KBM-7 (cell line): ENCODE measurements at regions not wholly inside any gene's neighbourhood (a gene's known extent, or its start where the extent isn't known, plus 50 kb on each side); places are given as distances from the start of the nearest gene placed in this dataset.

Experiments used
- DNase-seq: peaks from one replicate; pipeline ENCODE4 v3.0.0-alpha.2; 2015
- in situ Hi-C: fragments of 300-500 bp; cut with MboI; formaldehyde crosslinking; loops from 2 replicates; pipeline ENCODE4 v1.14.3; 2020; ENCODE audit warnings: low sequenced_read_pairs, low pct_unique_long_range_greater_than_20kb, mixed read lengths

DNA sequence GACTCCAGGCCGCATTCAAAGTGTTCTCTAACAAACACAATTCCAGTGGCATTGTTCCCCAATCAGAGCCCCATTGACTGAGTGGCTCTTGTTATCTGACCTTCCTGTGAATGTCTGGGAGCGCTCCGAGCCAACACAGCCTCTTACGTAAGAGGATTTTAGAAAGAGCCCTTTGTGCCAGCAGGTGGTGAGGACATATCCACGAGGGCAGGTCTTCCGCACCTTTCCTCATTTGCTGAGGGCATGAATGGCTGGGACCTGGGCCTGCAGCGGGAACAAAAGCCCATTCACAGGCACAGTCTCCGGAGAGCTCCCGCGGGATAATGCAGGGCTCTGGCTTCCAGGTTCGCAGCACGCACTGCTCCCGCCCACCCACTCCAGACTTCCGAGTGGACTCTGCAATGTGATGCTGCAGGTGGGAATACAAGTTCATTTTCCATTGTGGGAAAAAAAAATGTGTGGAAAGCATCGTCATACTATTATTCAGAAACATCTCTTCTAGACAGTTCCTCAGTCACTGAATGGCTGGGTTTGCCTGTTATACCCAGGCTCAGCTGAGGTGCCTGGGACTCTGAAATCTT, 295.0 kb upstream of the IGFBP3 start:
- in situ Hi-C loops = no loop called here
- no peak for DNase-seq

DNA sequence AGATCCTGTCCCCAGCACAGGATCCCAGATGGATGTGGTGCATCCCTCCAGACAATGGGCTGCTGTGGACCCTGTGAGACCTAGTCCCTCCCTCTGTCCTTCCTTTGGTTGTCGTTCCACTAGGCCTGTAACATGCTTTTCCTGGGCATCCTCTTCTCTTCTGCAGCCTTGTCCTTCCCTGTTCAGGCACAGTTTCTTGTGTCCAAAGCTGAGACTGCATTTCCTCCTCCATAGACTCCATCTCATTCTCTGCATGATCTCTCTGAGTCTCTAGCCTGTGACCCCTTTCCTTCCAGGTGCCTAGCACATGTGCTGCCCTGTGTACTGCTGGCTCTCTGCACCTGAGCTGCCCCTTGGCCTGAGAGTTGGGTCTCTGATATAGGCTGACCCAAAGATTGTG, 293.5 kb upstream of the IGFBP3 start:
- in situ Hi-C loops = no loop called here
- no peak for DNase-seq

DNA sequence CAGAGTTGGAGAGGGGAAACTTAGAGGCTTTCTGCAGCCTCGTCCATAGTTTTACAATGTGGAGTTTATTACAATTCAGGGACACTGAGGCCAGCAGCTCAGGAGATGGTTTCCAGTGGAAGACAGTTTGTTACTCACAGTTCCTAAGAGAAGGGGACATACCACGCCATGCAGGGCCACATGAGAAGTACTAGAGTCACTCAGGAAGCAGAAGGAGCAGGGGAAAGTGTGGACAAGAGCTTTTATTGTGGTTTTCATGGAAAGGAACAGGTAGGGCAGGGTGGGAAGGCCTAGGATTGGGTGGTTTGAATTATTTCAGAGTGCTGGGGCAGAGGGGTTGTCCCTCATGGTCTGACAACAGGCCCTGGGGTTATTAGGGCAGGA, 292.1 kb upstream of the IGFBP3 start:
- in situ Hi-C loops = no loop called here
- no peak for DNase-seq

DNA sequence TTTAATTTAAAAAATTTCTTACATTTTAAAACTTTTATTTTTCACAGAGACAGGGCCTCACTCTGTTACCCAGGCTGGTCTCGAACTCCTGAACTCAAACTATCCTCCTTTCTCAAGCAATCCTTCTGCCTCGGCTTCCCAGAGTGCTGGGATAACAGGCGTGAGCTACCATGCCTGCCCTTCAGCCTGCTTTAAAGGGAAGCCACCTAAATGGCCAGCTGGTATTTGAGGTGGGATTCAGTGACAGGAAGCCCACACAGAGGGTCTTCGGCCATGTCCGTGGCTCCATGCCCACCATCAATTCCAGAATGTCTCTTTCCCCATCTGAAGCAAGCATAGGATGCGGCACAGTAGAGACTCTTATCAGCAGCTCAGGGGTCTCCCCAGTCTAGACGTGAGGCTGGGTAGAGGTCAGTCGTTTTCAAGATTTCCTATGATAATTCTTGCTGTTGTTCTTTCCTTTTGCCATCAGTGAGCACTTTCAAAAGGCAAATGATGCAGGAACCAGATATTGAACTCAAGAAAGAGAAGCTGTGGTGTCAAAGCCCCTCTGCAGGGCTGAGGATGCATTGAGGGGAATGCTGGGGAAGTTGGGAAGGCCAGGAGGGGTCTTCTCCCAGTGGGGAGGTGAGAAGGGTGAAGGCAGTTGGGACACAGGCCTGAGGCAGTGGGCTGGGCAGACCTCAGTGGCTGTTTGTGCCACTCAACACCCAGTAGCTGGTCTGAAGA, 291.5 kb upstream of the IGFBP3 start:
- in situ Hi-C loops = no loop called here

DNA sequence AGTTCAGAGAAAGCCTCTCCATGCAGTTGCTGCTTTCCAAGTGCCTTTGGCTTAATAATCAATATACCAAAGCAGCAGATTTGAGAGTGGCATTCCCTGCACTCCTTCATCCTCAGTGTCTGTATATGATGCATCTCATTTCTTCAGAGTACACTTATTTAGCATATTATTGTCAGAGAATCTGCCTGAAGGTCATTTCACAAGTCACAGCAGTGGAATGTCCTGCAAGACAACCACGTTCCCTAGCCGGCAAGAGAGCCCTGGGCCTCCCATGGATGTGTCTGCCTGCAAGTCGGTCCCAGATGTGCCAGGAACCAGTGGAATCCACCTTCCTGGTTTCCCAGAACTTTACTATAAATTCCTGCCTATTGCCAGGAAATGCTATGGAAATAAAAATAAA, 289.4 kb upstream of the IGFBP3 start:
- in situ Hi-C loops = no loop called here
- DNase-seq = no peak

More for the DNA sequence above, 291.5 kb upstream of the IGFBP3 start:
- no peak for DNase-seq

DNA sequence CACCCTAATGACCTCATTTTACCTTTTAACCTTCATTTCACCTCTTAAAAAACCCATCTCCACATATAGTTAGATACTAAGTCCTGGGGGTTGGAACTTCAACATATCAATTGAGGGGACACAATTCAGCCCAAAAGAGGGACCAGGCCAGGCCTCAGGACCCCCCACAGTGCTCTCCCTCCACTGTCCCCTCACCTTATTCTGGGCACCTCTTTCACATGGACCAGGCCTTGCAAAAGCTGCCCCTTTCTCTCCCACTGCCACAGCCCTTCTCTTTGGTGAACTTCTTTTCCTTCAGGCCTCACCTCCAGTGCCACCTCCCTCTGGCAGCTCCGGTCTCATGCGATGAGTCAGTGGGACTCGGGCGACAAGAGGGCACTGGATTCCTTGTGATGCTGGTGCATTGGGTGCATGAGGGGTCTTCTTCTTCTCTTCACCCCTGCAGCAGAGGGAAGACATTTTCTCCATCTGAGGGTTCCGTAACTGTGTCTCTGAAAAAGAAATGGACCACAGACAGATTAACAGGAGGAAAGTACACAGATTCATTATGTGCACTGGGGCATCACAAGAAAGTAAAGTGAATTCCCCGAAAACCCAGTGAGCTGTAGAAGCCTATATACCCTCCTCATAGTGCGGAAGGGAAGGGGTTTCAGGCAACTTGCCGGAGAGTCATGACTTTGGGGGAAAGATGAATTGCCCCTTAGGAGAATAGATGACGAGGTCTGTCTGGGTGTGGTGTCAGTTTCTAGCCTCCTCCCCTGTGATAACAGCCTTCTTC, 288.7 kb upstream of the IGFBP3 start:
- in situ Hi-C loops = no loop called here
- DNase-seq = no peak

DNA sequence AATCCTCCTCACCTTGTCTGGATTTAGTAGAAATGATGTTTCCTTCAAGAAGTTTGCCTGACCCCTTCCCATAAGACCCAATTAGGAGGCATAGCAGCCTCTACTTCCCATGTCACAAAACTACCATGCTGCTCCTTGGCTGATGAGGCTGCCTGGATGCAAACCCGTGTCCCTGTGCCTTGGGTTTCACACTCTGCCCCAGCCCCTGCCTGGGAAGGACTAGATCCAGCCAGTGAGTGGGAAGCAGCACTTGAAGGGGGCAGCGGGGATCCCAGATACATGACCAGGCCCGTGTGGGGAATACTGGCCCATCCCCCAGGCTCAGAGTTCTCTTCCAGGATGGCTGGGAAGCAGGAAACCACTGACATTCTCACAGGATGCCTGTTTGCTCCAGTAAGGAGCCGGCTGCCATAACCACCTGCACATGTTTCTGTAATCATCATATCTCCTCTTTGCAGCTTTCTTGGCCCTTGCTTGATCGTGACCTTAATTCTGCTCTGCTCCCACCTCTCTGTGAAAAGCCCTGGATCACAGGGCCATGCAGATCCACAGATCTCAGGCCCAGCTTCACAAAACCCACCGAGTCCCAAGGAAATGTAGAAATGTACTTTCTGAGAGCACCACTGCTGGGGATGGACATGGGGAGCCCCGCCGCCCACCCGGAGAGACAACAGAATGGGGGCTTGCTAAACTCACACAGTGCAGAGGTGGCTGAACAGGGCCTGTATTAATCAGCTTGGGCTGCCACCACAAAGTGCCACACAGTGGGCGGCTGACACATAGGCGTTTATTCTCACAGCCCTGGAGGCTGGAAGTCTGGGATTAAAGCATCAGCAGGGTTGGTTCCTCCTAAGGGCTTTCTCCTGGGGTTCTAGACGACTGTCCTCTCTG, 287.8 kb upstream of the IGFBP3 start:
- no peak for DNase-seq
- in situ Hi-C loops = no loop called here

DNA sequence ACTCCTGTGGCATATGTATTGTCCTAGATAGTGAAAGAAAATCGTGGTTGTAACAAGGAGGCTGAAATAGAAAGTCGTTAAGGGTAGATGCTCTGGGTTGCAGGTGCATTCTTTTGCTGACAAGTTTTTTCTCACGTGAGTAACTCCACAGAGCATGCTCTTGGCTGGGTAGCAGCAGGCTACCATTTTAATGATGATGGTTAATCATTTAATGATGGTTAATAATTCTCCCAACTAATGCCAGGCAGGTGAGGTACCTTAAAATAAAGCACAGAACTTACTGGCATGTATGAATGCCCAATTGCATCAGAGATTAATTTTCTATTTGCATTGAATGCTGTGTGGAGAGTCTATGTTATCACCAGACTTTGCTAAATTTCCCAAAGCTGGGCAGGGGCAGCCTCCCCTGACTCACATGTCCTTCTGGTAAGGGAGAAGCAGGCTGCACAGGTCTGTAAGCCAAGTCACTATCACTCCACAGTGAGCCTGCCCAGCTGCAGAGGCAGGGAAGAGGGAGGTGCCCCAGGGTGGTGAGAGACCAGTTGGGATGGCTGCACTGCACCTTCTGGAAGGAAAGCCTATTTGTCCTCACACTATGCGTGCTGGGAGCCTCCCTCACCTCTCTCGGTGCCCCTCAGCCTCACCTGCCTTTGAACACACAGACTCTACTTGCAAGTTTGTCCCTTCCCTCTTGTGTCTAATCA, 287.0 kb upstream of the IGFBP3 start:
- DNase-seq = no peak
- in situ Hi-C loops = no loop called here

DNA sequence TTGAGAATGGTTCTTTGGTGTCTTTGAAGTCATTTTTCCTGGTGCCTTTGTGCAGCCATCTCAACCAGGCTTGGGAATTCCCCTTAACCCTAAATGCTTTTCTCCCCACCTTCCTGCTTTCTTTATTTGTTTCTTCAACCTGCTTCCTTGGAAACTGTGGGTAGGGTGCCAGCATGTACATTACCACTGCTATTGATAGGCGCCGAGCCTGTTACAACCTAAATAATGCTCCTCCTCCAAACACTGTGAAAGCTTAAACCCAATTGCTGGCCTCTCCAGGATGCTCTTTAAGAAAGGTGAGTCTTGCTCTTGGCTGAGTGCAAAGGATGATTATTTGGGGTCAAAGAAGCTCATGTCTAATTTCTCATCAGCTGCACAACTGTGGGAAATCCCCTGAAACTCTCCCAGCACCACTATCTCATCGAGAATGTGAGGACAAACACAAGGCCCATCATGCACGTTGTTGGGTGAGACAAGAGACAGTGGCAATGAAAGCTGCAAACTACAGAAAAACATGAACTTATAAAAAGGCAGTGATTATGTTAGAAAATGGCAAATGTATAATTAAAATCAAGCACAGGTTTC, 285.5 kb upstream of the IGFBP3 start:
- DNase-seq = no peak
- in situ Hi-C loops = no loop called here

DNA sequence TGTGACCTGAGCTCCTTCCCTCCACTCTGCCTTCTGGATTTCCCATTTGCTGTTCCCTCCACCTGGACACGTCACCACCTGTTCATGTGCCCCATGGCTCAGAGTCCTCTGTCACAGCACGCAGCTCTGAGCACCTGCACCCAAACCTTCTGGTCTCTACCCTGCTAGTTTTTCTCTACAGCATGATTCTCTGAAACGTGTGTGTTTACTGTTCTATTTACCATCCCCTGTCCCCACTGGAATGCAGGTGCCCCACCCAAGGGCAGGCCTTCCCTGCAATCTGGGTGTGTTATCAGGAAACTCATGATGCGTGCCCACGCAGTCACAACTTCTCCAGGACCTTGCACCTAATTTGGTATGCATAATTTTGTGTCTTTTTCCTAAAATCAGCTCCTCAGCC, 284.4 kb upstream of the IGFBP3 start:
- in situ Hi-C loops = no loop called here
- DNase-seq = no peak

DNA sequence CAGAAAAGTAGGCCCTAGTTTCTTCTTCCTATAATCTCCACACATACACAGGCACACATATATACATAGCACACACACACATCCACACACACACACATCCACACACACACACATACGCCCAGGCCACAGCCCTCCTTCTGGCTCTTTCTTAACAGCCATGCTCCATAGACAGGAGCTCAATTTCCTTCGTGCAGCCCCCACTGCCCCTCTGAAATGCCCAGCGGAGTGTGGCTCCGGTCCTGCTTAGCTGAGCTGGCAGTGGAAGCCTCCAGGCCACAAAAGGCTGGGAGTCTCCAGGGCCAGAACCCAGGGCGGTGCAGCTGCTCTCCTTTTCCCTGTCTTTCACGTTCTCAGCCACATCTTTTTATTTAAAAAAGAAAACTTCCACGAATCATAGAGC, 282.9 kb upstream of the IGFBP3 start:
- in situ Hi-C loops = no loop called here
- no peak for DNase-seq

DNA sequence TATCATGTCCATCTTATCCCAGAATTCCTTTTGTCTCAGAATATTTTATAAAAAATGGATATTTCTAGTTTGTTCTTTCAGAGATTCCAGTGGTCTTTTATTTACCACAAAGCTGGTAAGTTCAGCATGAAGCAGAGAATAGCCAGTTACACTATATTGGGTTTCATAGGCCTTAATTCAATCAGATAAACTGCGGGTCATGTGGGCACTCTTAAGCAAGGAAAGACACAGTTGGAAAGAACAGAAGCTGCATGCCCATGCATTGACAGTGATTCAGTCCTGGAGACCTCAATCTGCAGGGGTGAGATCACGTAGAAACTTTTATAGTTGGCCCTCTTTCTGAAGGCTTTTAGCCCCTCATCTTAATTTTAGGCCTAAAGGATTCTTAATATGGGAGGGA, 281.3 kb upstream of the IGFBP3 start:
- in situ Hi-C loops = no loop called here
- DNase-seq = no peak

DNA sequence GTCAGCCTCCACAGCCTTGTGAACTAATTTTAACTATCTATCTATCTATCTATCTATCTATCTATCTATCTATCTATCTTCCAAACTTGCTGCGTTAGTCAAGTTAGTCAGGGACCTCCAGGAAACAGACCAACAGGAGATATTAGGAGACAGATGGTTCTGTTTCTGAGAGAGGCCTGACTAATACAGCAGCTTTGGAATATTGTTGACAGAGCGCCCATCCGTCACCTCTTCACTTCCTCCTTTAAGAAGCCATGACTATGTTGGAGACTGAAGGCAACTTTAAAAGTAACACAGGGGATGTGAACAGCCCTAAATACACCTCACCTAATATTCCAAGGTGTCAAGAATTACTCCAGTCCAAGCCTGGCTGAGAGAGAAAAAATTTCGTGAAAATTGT, 280.9 kb upstream of the IGFBP3 start:
- in situ Hi-C loops = no loop called here

DNA sequence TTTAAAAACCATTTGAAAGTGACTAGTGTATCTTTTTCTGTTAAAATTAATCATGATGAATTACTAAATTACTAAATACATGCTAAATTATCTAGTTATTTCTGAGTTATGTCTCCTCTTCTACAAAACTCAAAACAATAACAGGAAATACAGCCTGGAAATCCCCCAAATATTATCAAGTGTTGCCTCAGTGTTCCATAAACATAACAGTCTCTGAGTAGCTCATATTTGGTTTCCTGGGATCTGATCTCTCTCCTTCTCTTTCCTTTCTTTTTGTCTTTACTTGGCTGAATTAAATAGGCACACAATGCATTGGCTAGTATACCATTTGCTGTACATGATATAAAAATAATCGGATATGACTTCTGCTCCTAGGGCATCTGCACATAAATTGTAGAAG, 277.6 kb upstream of the IGFBP3 start:
- in situ Hi-C loops = no loop called here
- no peak for DNase-seq

More for the DNA sequence above, 280.9 kb upstream of the IGFBP3 start:
- DNase-seq = no peak

DNA sequence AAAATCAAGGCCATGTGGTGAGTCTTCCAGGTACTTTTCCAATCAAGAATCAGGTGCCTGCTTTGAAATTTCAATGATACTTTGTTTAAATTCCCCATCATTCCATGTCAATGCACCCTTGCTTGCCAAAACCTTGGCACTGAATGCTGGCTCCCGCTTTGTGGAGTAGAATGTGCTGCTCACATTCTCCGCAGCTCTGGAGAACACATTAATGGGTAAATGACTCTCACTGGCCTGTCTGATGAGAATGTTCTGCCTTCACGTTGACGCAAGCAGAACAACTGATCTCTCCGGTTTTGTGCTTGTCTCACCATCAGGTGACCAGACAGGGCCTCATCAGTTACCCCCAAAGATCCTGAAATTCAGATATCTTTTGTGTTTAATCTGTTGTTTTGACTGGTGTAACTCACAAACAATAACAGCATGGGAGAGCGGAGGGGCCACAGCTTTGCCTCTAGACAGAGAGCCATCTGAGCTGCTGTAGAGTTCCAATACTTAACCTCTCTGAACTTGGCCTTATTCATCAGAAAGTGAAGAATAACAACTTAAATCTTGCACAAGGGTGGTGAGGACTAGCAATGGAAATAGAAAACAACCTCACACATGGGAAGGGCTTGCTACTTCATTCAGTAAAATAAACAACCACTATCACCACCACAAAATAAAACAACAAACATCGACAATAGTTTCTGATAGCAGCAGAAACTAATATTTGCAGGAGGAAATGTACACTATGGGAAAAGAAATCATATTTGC, 276.9 kb upstream of the IGFBP3 start:
- in situ Hi-C loops = no loop called here
- DNase-seq = no peak

DNA sequence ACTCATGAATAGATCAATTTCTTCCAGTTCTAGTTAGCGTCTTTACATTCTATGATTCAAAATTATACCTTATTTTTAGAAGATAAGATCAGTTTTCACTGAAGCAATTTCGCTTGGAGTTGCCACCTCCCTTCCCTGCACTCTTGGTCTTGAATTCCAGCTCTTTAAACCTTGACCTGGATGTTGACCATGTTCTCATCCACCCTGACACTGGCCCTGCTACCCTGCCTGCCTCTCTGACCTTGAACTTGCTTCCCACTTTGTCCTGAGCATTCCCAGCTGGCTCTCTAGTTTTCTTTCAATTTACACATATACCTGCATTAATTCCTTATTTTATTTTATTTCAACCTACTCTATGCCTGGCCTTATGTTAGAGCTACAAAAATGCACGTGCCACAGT, 274.9 kb upstream of the IGFBP3 start:
- in situ Hi-C loops = no loop called here
- no peak for DNase-seq

DNA sequence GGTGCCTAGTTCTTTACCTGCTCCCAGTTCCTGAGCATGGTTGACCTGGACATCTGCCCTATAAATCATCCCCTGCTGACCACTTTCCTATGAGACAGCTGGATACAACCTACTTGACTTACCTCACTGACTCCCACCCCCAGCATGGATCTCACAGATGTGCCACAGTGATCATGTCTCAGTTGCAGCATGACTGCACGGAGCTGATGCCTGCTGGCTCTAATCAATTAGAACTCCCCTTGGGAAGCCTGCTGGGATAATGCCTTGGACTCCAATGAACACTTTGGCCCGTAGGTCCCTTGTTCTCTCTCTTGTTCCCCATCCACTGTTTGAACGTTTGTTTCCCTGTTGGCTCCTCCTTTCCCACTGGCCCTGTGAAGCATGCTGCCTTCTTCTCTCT, 271.2 kb upstream of the IGFBP3 start:
- in situ Hi-C loops = no loop called here
- DNase-seq = no peak

DNA sequence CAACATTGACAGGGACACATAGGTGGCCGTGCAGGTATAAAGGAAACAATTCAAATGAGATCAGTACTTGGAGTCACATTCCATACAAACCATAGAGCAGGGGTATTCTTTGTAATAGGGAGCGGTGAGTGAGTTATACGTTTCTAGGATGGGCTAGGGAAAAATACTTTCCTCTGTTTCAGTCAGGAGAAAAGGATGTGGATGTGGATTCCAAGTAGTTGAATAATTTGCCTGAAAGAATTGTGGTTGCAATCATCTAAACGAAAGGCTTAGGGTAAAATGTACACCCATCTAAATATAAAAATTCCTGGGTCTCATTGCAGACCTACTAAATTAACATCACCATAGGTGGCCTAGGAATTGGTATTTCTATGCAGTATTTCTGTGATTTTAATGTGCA, 270.7 kb upstream of the IGFBP3 start:
- DNase-seq = no peak
- in situ Hi-C loops = no loop called here
